Esophagus squamous epithelium (tissue), 4 donors: ENCODE measurements at regions not wholly inside any gene's neighbourhood (a gene's known extent, or its start where the extent isn't known, plus 50 kb on each side); places are given as distances from the start of the nearest gene placed in this dataset.

ENCODE experiments used
- POLR2A ChIP-seq, 4 donors: fragments of 450-650 bp; IDR thresholded peaks; one replicate each; pipeline ENCODE4 v1.6.1; 2017; ENCODE audit warnings: antibody characterized with exemption in 4 of 4, mild to moderate bottlenecking in 4 of 4, moderate library complexity in 3 of 4
- TF ChIP-seq, protein P1 (sequence below), 6 experiments: fragments of 450-650 bp in 4 of 6; fragments of 200-600 bp in 2 of 6; sonication (generic) in 2 of 6; IDR thresholded peaks; one replicate each; pipeline ENCODE4 v1.5.1; 2016 to 2019; ENCODE audit warnings: antibody characterized with exemption in 6 of 6, mild to moderate bottlenecking in 4 of 6, moderate library complexity in 4 of 6

DNA sequence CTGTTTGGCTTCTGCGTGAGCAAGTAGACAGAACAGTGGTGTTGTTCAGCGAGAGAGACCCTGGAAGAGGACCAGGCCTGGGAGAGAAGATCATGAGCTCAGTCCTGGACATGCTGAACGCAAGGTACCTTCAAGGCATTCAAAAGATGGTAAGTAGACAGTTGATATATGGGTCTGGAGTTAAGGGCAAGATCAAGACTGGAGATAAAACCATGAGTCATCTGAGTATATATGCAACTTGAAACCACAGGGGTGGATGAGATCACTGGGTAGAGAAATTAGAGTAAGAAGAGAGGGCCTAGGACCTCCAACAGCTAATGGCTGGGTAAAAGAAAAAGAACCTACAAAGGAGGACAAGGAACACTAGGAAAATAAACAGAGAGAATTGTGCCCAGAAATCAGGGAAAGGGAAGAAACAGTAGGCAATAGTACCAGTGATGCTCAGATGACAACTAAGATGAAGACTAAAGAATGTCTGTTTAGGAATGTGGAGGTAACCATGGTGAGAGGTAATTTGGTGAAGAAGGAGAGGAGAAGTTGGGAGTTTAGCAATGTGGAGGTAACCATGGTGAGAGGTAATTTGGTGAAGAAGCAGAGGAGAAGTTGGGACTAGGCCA, 343.2 kb upstream of the ADAMTS9 start:
- TF ChIP-seq POLR2A (IDR thresholded peaks at IDR 0.05), result no peak
- TF ChIP-seq, protein P1, sequence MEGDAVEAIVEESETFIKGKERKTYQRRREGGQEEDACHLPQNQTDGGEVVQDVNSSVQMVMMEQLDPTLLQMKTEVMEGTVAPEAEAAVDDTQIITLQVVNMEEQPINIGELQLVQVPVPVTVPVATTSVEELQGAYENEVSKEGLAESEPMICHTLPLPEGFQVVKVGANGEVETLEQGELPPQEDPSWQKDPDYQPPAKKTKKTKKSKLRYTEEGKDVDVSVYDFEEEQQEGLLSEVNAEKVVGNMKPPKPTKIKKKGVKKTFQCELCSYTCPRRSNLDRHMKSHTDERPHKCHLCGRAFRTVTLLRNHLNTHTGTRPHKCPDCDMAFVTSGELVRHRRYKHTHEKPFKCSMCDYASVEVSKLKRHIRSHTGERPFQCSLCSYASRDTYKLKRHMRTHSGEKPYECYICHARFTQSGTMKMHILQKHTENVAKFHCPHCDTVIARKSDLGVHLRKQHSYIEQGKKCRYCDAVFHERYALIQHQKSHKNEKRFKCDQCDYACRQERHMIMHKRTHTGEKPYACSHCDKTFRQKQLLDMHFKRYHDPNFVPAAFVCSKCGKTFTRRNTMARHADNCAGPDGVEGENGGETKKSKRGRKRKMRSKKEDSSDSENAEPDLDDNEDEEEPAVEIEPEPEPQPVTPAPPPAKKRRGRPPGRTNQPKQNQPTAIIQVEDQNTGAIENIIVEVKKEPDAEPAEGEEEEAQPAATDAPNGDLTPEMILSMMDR (IDR thresholded peaks at IDR 0.05), result no peak
